Iris pigment epithelial cell (primary cell): ENCODE measurements at regions not wholly inside any gene's neighbourhood (a gene's known extent, or its start where the extent isn't known, plus 50 kb on each side); places are given as distances from the start of the nearest gene placed in this dataset.

Experiments
- DNase-seq: peaks from one replicate; pipeline ENCODE4 v3.0.0-alpha.2; 2011; ENCODE audit warnings: low read depth

GRCh38 chr9:86659413-86660046 lies 287.8 kb downstream of the GAS1 start:
- DNase-seq: peak; percentile 21

- no peak for DNase-seq
Observed at GRCh38 chr9:86655147-86655546, 292.2 kb downstream of the GAS1 start.

GRCh38 chr9:86653466-86653865 lies 293.8 kb downstream of the GAS1 start:
- no peak for DNase-seq

- no peak for DNase-seq
Observed at GRCh38 chr9:86652736-86653135, 294.6 kb downstream of the GAS1 start.

- DNase-seq: no peak
Observed at GRCh38 chr9:86649913-86650312, 295.7 kb upstream of the TUT7 start.

- no peak for DNase-seq
Observed at GRCh38 chr9:86648828-86649170, 294.6 kb upstream of the TUT7 start.

- no peak for DNase-seq
Observed at GRCh38 chr9:86648156-86648827, 294.1 kb upstream of the TUT7 start.

GRCh38 chr9:86645303-86645702 lies 291.1 kb upstream of the TUT7 start:
- DNase-seq: no peak

GRCh38 chr9:86644675-86645034 lies 290.4 kb upstream of the TUT7 start:
- no peak for DNase-seq

- DNase-seq: no peak
Observed at GRCh38 chr9:86643946-86644674, 289.9 kb upstream of the TUT7 start.

GRCh38 chr9:86642721-86643120 lies 288.5 kb upstream of the TUT7 start:
- DNase-seq: no peak

GRCh38 chr9:86641970-86642369 lies 287.8 kb upstream of the TUT7 start:
- no peak for DNase-seq

- DNase-seq: no peak
Observed at GRCh38 chr9:86639899-86640379, 285.7 kb upstream of the TUT7 start.

GRCh38 chr9:86639287-86639686 lies 285.1 kb upstream of the TUT7 start:
- no peak for DNase-seq

- DNase-seq: no peak
Observed at GRCh38 chr9:86638109-86638508, 283.9 kb upstream of the TUT7 start.

- DNase-seq: peak; percentile 47
Observed at GRCh38 chr9:86637515-86637914, 283.3 kb upstream of the TUT7 start.

GRCh38 chr9:86636519-86636918 lies 282.3 kb upstream of the TUT7 start:
- DNase-seq: no peak

- no peak for DNase-seq
Observed at GRCh38 chr9:86636038-86636437, 281.8 kb upstream of the TUT7 start.

- DNase-seq: no peak
Observed at GRCh38 chr9:86634501-86634900, 280.3 kb upstream of the TUT7 start.

GRCh38 chr9:86633945-86634344 lies 279.7 kb upstream of the TUT7 start:
- no peak for DNase-seq

GRCh38 chr9:86632537-86632936 lies 278.3 kb upstream of the TUT7 start:
- DNase-seq: no peak

GRCh38 chr9:86629530-86629929 lies 275.3 kb upstream of the TUT7 start:
- no peak for DNase-seq

- DNase-seq: no peak
Observed at GRCh38 chr9:86626802-86627201, 272.6 kb upstream of the TUT7 start.
